NCI-H146 treated with DMSO at 0.1 percent for 48 hours (cell line): ENCODE measurements at regions not wholly inside any gene's neighbourhood (a gene's known extent, or its start where the extent isn't known, plus 50 kb on each side); places are given as distances from the start of the nearest gene placed in this dataset.
"Not testable (repeated sequence)": the region's sequence is repeated elsewhere in the genome, so short reads cannot be mapped to it uniquely, and the experiment has no call there.

ENCODE experiments used
- DNase-seq: peaks from one replicate; lab custom pipeline; 2025; ENCODE audit not compliant: unreplicated experiment; lab: John Stamatoyannopoulos, UW

- DNase-seq = not testable (repeated sequence)
Observed at GRCh38 chr20:29411458-29411820, 1846.0 kb upstream of the DEFB115 start.

GRCh38 chr20:29419378-29419777 is 1838.1 kb upstream of the DEFB115 start:
- no peak for DNase-seq

- DNase-seq = peak; percentile 38
Observed at GRCh38 chr20:29427201-29428060, 1830.0 kb upstream of the DEFB115 start.

GRCh38 chr20:29430531-29430930 is 1826.9 kb upstream of the DEFB115 start:
- DNase-seq = no peak

GRCh38 chr20:29440721-29441120 is 1816.7 kb upstream of the DEFB115 start:
- DNase-seq = not testable (repeated sequence)

GRCh38 chr20:29443206-29443781 is 1814.2 kb upstream of the DEFB115 start:
- peak; percentile 15 for DNase-seq

GRCh38 chr20:29443819-29444218 is 1813.6 kb upstream of the DEFB115 start:
- DNase-seq = no peak

GRCh38 chr20:29445050-29445907 is 1812.2 kb upstream of the DEFB115 start:
- peak; percentile 70 for DNase-seq

- DNase-seq = not testable (repeated sequence)
Observed at GRCh38 chr20:29447517-29448484, 1809.7 kb upstream of the DEFB115 start.

GRCh38 chr20:29448806-29449470 is 1808.5 kb upstream of the DEFB115 start:
- no peak for DNase-seq

- DNase-seq = no peak
Observed at GRCh38 chr20:29452186-29452585, 1805.3 kb upstream of the DEFB115 start.

- not testable (repeated sequence) for DNase-seq
Observed at GRCh38 chr20:29456987-29457693, 1800.3 kb upstream of the DEFB115 start.

- DNase-seq = no peak
Observed at GRCh38 chr20:29472606-29473005, 1784.9 kb upstream of the DEFB115 start.

- not testable (repeated sequence) for DNase-seq
Observed at GRCh38 chr20:29492840-29493239, 1764.6 kb upstream of the DEFB115 start.

GRCh38 chr20:29496767-29497166 is 1760.7 kb upstream of the DEFB115 start:
- DNase-seq = not testable (repeated sequence)

- peak; percentile 92 for DNase-seq
Observed at GRCh38 chr20:29497261-29497671, 1760.2 kb upstream of the DEFB115 start.

- DNase-seq = peak; percentile 14
Observed at GRCh38 chr20:29497684-29498083, 1759.8 kb upstream of the DEFB115 start.

GRCh38 chr20:29500738-29501137 is 1756.7 kb upstream of the DEFB115 start:
- not testable (repeated sequence) for DNase-seq

- not testable (repeated sequence) for DNase-seq
Observed at GRCh38 chr20:29514634-29515033, 1742.8 kb upstream of the DEFB115 start.
